ENCODE measurements at regions not wholly inside any gene's neighbourhood (a gene's known extent, or its start where the extent isn't known, plus 50 kb on each side); places are given as distances from the start of the nearest gene placed in this dataset.
"Not testable (repeated sequence)": the region's sequence is repeated elsewhere in the genome, so short reads cannot be mapped to it uniquely, and the experiment has no call there.

DNA sequence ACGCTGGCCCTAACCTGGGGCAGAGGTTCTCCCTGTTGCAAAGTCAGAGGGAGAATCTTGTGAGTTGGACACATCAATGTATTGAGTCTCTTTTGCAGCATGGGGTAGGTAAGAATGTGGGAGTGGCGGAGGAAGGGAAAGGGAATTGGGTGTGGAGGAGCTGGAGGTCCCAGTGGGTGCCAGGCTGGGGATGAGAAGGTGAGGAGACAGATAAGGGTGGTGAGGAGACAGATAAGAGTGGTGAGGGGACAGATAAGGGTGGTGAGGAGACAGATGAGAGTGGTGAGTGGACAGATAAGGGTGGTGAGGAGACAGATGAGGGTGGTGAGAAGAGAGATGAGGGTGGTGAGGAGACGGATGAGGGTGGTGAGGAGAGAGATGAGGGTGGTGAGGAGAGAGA lies 72.9 kb upstream of the SFSWAP start:
- no peak for DNase-seq

GRCh38 chr12:131639270-131639940 lies 71.5 kb upstream of the SFSWAP start:
- DNase-seq: no peak

- no peak for DNase-seq
Observed at GRCh38 chr12:131640525-131640924, 70.4 kb upstream of the SFSWAP start.

DNA sequence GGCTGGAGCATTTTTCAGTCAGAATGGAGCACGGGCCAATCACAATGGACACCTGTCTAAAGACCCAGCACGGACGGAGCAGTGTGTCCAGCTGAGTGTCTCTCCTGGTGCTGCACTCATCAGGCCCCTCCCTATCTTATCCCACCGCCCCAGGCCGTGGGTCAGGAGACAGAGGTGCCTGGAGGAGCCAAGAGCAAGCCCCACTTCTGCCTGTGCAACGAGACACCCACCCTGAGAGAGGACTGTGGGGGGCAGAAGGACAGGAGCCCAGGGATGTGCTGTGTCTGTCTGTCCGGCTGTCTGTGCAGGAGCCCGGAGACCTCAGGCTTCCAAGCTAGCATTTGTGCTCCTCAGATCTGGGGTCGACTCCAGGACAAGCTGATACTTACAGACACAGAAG lies 69.6 kb upstream of the SFSWAP start:
- DNase-seq: no peak

DNA sequence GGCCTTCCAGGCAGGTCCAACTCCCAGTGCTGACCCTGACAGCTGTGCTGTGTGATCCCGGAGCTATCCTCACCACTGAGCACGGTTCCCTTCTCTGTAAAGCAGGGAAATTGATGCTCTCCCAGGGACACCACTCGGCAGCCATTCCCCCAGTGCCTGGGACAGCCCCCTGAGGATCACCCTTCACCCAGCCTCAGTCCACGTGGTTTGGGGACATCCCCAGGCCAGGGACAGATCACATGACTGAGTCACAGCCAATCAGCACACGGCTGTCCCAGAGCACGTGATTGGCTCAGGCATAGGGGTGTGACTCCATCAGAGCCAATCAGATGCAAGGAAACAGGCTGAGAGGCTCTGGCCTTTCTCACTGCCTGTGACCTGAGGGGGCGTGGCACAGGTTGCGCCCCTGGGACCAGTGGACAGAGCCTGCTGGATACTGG lies 68.8 kb upstream of the SFSWAP start:
- DNase-seq: no peak

- DNase-seq: no peak
Observed at GRCh38 chr12:131642771-131643170, 68.1 kb upstream of the SFSWAP start.

- DNase-seq: no peak
Observed at GRCh38 chr12:131643631-131644452, 67.0 kb upstream of the SFSWAP start.

DNA sequence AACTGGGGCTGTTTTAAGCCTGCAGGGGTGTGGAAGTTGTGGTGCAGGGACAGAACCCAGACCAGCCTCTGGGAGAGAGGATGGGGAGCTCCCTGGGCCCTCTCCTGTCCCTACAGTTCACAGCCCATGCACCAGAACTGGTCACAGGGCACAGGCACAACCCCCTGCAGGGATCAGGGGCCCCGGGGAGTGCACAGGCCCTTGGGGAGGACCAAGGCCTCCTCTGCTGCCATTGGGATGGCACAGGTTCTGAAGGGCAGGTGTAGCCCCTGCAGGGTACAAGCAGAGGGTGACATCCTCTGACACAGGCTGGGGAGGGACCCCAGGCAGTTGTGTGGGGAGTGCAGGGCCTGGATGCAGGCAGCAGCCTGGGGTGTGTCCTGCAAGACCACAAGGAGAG lies 66.4 kb upstream of the SFSWAP start:
- no peak for DNase-seq

- not testable (repeated sequence) for DNase-seq
Observed at GRCh38 chr12:131644917-131645316, 66.0 kb upstream of the SFSWAP start.

DNA sequence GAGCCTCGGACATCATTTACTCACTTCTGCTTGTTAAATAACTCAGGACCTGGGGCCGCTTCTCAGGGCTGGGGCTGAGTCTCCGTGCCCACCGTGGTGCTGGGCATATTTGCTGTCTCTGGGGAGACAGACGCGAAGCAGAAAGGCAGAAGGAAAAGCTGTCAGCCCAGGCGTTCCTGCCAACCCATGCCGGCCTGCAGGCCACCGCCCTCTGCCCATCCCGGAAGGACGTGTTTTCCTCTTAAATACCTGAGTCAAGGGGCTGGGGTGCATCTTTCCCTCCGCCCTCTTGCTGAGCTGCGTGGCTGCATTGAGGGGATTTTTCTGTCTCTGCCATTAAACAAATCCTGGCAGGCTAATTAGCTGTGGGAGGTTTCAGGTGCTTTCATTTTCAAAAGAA lies 65.3 kb upstream of the SFSWAP start:
- not testable (repeated sequence) for DNase-seq

DNA sequence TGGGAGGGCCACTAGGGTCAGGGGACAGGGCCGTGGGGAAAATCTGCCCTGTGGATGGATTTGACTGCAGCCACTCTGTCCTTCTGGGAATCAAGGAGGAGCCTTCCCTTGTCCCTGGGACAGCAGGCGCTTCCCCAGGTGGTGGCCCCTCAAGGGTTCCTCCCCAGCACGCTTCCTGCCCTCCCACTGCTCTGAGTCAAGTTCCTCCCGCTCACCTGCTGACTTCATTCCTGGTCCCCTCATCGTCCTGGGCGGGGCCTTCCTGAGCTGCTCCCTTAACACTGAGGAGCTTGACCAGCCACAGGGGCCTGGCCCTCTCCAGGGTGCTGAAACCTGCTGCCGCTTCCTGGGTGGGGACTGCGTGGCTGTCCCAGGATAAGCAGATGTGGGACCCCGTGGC lies 64.4 kb upstream of the SFSWAP start:
- not testable (repeated sequence) for DNase-seq

DNA sequence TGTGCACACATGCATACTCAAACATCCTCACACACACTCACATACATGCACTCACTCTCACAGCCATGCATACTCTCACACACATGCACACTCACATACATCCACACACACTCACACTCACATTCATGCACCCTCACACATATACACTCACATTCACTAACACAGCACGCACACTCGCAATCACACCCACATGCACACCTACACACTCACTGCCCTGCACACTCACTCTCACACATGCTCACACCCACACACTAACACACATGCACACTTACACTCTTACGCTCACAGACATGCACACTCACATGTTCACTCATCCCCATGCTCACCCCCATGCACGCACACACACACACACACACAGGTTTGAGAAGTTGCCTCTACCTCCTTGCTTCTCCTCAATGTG lies 63.2 kb upstream of the SFSWAP start:
- no peak for DNase-seq

DNA sequence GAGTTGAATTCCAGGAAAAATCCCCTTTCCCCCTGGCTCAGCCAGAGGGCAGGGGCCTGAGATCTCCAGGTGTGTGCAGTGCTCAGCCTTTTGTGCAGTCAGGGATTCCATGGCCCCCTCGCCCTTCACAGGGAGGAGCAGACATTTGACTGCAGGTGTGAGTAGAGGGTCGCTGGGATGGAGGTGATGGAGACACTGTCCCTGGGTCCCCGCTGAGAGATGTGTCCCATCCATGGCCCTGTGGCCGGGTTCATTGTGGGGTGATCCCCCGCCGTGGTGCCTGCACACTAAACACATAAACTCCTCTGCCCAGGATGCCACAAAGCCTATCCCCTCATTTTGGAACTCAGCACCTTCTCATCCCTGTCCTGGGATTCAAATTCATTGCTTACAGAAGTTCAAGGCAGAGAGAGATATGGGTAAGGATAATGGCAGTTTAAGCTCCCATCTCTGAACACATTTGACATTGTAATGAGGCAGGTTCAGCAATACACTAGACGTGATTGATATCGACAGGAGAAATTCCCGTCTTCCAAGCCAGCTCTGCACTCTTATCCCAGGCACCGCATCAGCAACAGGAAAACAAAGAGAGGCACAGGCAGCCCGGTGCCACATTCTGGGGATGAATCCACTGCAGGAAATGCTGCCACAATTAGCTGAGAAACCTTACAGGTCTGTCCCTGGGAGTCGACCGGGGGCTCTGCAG lies 55.3 kb upstream of the SFSWAP start:
- not testable (repeated sequence) for DNase-seq

- not testable (repeated sequence) for DNase-seq
Observed at GRCh38 chr12:131656796-131657195, 54.1 kb upstream of the SFSWAP start.

GRCh38 chr12:131658605-131659004 lies 52.3 kb upstream of the SFSWAP start:
- not testable (repeated sequence) for DNase-seq

GRCh38 chr12:131659484-131659883 lies 51.4 kb upstream of the SFSWAP start:
- not testable (repeated sequence) for DNase-seq

- not testable (repeated sequence) for DNase-seq
Observed at GRCh38 chr12:131659976-131660375, 50.9 kb upstream of the SFSWAP start.

DNA sequence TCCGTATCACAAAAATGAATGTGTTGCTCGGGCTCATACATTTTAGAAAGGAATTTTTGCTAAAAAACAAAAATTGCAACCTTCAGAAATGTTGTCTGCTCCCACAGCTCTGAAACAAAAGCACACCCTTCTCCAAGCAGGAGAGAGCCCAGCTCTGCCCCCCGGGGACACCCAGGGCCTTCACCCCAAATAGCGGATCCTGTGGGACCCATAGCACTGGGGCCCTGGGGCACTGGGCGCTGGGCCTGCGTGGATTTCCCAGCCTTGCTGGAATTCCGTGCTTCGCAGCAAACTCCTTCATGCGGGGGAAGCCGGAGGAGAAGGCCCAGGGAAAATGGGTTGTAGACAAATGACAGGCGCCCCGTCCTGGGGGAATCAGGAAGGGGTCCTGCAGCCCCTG lies 50.5 kb upstream of the SFSWAP start:
- not testable (repeated sequence) for DNase-seq
